Keratinocyte (primary cell): ENCODE measurements at regions not wholly inside any gene's neighbourhood (a gene's known extent, or its start where the extent isn't known, plus 50 kb on each side); places are given as distances from the start of the nearest gene placed in this dataset.

Experiments used
- DNase-seq: peaks from one replicate; pipeline ENCODE4 v3.0.0-alpha.2; 2011; ENCODE audit warnings: low read depth, missing footprints, low spot score
- FAIRE-seq: peaks from 2 replicates; lab custom pipeline; 2011; peaks lifted over from hg19 to GRCh38; lab: Jason Lieb, UNC
- H2AFZ ChIP-seq: 2 replicates; pipeline ENCODE4 v1.6.0; 2012; ENCODE audit warnings: low read length, control low read depth, inconsistent platforms; ENCODE audit not compliant: control insufficient read depth
- H3K27ac ChIP-seq: 2 replicates; pipeline ENCODE4 v1.5.1; 2011; ENCODE audit warnings: low read length; ENCODE audit not compliant: control insufficient read depth, insufficient read depth
- H3K27me3 ChIP-seq: 3 replicates; pipeline ENCODE4 v1.6.0; 2011; ENCODE audit warnings: low read length; ENCODE audit not compliant: control insufficient read depth, insufficient read depth; ENCODE audit errors: extremely low read depth
- H3K36me3 ChIP-seq, 2 experiments: 2 replicates in 1 of 2; 3 replicates in 1 of 2; pipeline ENCODE4 v1.5.1; 2011; ENCODE audit warnings: low read length in 2 of 2, mild to moderate bottlenecking in 1 of 2; ENCODE audit not compliant: control insufficient read depth in 2 of 2, insufficient read depth in 2 of 2; ENCODE audit errors: extremely low read depth in 1 of 2
- H3K4me1 ChIP-seq: 3 replicates; pipeline ENCODE4 v1.5.1; 2011; ENCODE audit warnings: low read length; ENCODE audit not compliant: control insufficient read depth, insufficient read depth; ENCODE audit errors: extremely low read depth
- H3K4me2 ChIP-seq: 3 replicates; pipeline ENCODE4 v1.6.0; 2011; ENCODE audit warnings: low read depth, low read length; ENCODE audit not compliant: control insufficient read depth, insufficient read depth; ENCODE audit errors: extremely low read depth
- H3K4me3 ChIP-seq, 3 experiments: fragments of 200-600 bp in 1 of 3; sonication (generic) in 1 of 3; 2 replicates in 2 of 3; 3 replicates in 1 of 3; pipeline ENCODE4 v1.5.1; 2011 to 2016; ENCODE audit warnings: low read length in 3 of 3, mild to moderate bottlenecking in 3 of 3, control low read depth in 2 of 3, inconsistent platforms in 1 of 3, low read depth in 1 of 3, mixed read lengths in 1 of 3, mixed run types in 1 of 3, moderate library complexity in 1 of 3; ENCODE audit not compliant: control insufficient read depth in 2 of 3, insufficient read depth in 2 of 3; ENCODE audit errors: extremely low read depth in 1 of 3
- H3K79me2 ChIP-seq: 2 replicates; pipeline ENCODE4 v1.6.0; 2012; ENCODE audit warnings: low read length; ENCODE audit not compliant: control insufficient read depth, insufficient read depth
- H3K9ac ChIP-seq: 3 replicates; pipeline ENCODE4 v1.6.0; 2011; ENCODE audit warnings: low read length; ENCODE audit not compliant: control insufficient read depth, insufficient read depth; ENCODE audit errors: extremely low read depth
- H3K9me1 ChIP-seq: 3 replicates; pipeline ENCODE4 v1.6.0; 2011; ENCODE audit warnings: low read length; ENCODE audit not compliant: control insufficient read depth, insufficient read depth; ENCODE audit errors: extremely low read depth
- H3K9me3 ChIP-seq: 2 replicates; pipeline ENCODE4 v1.5.1; 2012; ENCODE audit warnings: low read depth, low read length; ENCODE audit not compliant: control insufficient read depth
- H4K20me1 ChIP-seq: 3 replicates; pipeline ENCODE4 v1.6.0; 2011; ENCODE audit warnings: low read length; ENCODE audit not compliant: control insufficient read depth, insufficient read depth; ENCODE audit errors: extremely low read depth
- EZH2 ChIP-seq: IDR thresholded peaks from one replicate; pipeline ENCODE4 v1.6.1; 2012; ENCODE audit warnings: inconsistent platforms, mild to moderate bottlenecking, low read length, moderate library complexity
- dilution Hi-C: fragments of 300-500 bp; cut with MboI; formaldehyde crosslinking; loops from one replicate; pipeline ENCODE4 v1.7.0; 2020; ENCODE audit warnings: low sequenced_read_pairs; ENCODE audit not compliant: extremely low pct_ligation_motif_present
- TF ChIP-seq, protein P1 (sequence below), 3 experiments: IDR thresholded peaks in 1 of 3; conservative IDR thresholded peaks in 1 of 3; optimal IDR thresholded peaks in 1 of 3; 2 replicates in 2 of 3; 3 replicates in 1 of 3; pipeline versions ENCODE3 to v1.5.1; 2011; ENCODE audit warnings: low read length in 3 of 3, mild to moderate bottlenecking in 3 of 3, moderate library complexity in 2 of 3, control low read depth in 1 of 3, inconsistent platforms in 1 of 3; ENCODE audit not compliant: insufficient read depth in 2 of 3; ENCODE audit errors: extremely low read depth in 1 of 3

DNA sequence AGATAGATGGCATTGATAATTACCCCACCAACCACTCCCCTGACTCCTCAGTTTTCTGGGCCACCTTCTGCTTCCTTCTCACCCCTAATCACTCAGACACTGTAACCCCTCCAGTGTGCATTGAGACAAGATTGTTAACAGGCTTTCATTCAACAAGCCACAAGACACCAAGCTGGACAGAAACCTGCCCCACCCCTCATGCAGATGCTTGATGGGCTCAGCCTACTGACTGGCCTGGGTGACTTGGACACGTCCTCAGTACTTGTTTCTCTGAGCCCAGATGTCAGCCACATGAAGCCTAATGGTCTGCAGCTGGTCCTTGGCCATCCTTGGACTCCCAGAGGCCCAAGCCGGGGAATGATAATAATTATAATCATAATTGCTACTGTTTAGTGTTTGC, 71.4 kb upstream of the SMIM23 start:
- dilution Hi-C loops, result no loop called here
- H4K20me1 ChIP-seq, result no peaks in the 10 kb centered on the region
- no peak for FAIRE-seq
- no peak overlapping the region for H3K4me2 ChIP-seq
- H2AFZ ChIP-seq, result no peak overlapping the region
- no peaks in the 10 kb centered on the region for H3K27me3 ChIP-seq
- H3K9me1 ChIP-seq, result no peaks in the 10 kb centered on the region
- no peaks in the 10 kb centered on the region for H3K9me3 ChIP-seq
- H3K9ac ChIP-seq, result no peak overlapping the region
- H3K79me2 ChIP-seq, result no peaks in the 10 kb centered on the region
- H3K4me3 ChIP-seq, result no peak overlapping the region
- no peak overlapping the region for H3K27ac ChIP-seq
- no peaks in the 10 kb centered on the region for H3K4me1 ChIP-seq
- TF ChIP-seq, protein P1, sequence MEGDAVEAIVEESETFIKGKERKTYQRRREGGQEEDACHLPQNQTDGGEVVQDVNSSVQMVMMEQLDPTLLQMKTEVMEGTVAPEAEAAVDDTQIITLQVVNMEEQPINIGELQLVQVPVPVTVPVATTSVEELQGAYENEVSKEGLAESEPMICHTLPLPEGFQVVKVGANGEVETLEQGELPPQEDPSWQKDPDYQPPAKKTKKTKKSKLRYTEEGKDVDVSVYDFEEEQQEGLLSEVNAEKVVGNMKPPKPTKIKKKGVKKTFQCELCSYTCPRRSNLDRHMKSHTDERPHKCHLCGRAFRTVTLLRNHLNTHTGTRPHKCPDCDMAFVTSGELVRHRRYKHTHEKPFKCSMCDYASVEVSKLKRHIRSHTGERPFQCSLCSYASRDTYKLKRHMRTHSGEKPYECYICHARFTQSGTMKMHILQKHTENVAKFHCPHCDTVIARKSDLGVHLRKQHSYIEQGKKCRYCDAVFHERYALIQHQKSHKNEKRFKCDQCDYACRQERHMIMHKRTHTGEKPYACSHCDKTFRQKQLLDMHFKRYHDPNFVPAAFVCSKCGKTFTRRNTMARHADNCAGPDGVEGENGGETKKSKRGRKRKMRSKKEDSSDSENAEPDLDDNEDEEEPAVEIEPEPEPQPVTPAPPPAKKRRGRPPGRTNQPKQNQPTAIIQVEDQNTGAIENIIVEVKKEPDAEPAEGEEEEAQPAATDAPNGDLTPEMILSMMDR (optimal IDR thresholded peaks at IDR 0.05 in 1 of 3, IDR thresholded peaks at IDR 0.05 in 1 of 3, conservative IDR thresholded peaks at IDR 0.05 in 1 of 3; ENCODE audit: extremely low read depth in 1 of 3, insufficient read depth in 2 of 3, low read length in 3 of 3), result no peak
- no peak for TF ChIP-seq EZH2
- H3K36me3 ChIP-seq, result no peaks in the 10 kb centered on the region
- no peak for DNase-seq

DNA sequence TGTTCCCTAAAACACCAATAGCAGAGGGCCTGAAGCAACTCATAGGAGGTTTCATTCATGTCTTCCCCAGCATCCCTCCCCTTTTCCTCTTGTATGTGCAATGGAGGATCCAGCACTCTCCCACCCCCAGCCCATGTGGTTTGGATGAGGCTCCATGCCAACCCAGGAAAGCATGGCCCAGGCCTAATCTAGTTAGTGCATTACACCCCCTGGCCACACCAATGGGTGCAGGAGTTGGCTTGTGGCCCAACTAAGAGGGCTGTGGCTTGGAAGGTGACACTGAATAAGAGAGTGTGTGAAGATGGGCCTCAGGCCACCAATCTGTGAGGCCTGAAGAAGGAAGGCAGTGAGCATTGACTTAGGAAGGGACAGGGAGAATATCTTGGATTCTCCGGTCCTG, 70.8 kb upstream of the SMIM23 start:
- Histone ChIP-seq H3K4me3 (no peak overlapping the region), H4K20me1 (no peaks in the 10 kb centered on the region), H2AFZ (no peak overlapping the region), H3K36me3 (no peaks in the 10 kb centered on the region), H3K4me1 (no peaks in the 10 kb centered on the region), H3K27ac (no peak overlapping the region), H3K79me2 (no peaks in the 10 kb centered on the region), H3K27me3 (no peaks in the 10 kb centered on the region), H3K4me2 (no peak overlapping the region), H3K9me3 (no peaks in the 10 kb centered on the region), H3K9ac (no peak overlapping the region), H3K9me1 (no peaks in the 10 kb centered on the region)
- FAIRE-seq (no peak), DNase-seq (no peak)
- no peak for TF ChIP-seq EZH2
- TF ChIP-seq, protein P1 (optimal IDR thresholded peaks at IDR 0.05 in 1 of 3, IDR thresholded peaks at IDR 0.05 in 1 of 3, conservative IDR thresholded peaks at IDR 0.05 in 1 of 3; ENCODE audit: extremely low read depth in 1 of 3, insufficient read depth in 2 of 3, low read length in 3 of 3), result no peak
- dilution Hi-C loops, result no loop called here
